ENCODE measurements at regions not wholly inside any gene's neighbourhood (a gene's known extent, or its start where the extent isn't known, plus 50 kb on each side); places are given as distances from the start of the nearest gene placed in this dataset.

- H3K27ac ChIP-seq: no peak overlapping the region
- TF ChIP-seq CTCF (IDR thresholded peaks at IDR 0.05): no peak
- H3K9me3 ChIP-seq: no peaks in the 10 kb centered on the region
- H3K27me3 ChIP-seq: no peaks in the 10 kb centered on the region
- H3K36me3 ChIP-seq: no peaks in the 10 kb centered on the region
- H3K4me3 ChIP-seq (ENCODE audit: low read depth in 1 of 2, low read length in 1 of 2): no peak overlapping the region
- no peaks in the 10 kb centered on the region for H3K4me1 ChIP-seq (ENCODE audit: control insufficient read depth in 1 of 2, insufficient read depth in 1 of 2, low read depth in 1 of 2, low read length in 1 of 2)
Observed at GRCh38 chr18:22048221-22048620, 121.2 kb upstream of the GATA6 start.

DNA sequence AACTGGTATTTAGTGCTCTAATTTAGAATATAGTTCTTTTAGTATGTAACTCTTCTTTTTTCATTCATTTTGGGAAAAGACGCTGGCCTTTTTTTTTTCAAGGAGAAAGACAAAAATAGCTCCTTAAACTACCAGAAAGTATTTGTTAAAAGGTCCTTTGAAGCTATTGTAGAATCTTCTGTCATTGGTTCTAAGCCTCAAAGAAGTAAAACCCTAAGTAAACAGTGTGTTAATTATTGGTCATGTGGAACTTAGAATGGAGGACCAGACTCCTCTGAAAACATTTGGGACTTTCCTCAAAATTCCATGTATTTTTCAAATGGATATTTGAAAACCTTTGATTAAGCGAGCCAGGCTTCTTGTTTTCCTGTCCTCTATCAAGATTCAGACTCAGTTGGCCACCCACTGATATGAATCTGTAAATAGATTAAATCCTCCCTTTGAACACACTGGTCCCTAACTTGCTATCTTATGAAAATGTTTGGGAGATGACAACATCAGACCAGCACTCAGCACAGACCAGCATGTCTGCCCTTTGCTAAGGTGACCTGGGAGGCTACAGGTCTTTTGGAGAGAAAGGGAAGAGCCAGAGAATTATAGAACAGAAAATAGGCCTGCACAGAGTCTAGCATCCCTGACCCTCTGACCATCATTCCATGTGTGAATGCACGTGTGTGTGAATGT lies 120.3 kb upstream of the GATA6 start:
- no peaks in the 10 kb centered on the region for H3K9me3 ChIP-seq
- no peak overlapping the region for H3K4me3 ChIP-seq (ENCODE audit: low read depth in 1 of 2, low read length in 1 of 2)
- no peak for TF ChIP-seq CTCF (IDR thresholded peaks at IDR 0.05)
- H3K36me3 ChIP-seq: no peaks in the 10 kb centered on the region
- no peaks in the 10 kb centered on the region for H3K27me3 ChIP-seq
- H3K27ac ChIP-seq: no peak overlapping the region
- H3K4me1 ChIP-seq (ENCODE audit: control insufficient read depth in 1 of 2, insufficient read depth in 1 of 2, low read depth in 1 of 2, low read length in 1 of 2): no peaks in the 10 kb centered on the region

DNA sequence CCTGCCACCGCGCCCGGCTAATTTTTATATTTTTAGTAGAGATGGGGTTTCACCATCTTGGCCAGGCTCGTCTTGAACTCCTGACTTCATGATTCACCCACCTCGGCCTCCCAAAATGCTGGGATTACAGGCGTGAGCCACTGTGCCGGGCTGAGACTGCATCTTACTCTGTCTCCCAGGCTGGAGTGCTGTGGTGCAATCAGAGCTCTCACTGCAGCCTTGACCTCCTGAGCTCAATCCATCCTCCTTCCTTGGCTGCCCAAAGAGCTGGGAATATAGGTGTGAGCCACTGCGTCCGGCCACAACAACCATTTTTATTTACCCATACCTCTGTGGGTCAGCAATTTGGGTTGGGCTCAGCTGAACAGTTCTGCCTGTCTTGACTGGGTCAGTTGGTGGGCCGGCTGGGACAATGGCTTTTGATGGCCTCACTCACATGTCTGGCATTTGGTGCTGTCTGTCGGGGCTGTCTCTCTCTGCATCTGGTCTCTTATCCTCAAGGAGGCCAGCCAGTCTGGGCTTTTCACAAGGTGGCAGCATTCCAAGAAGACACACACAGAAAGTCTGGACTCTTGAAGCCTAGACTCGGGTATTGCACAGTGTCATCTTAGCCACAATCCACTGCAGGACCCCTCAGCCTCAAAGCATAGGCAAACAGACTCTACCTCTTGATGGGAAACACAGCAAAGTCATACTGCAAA lies 116.8 kb upstream of the GATA6 start:
- Histone ChIP-seq H3K27ac (no peak overlapping the region), H3K27me3 (no peaks in the 10 kb centered on the region), H3K4me1 (ENCODE audit: control insufficient read depth in 1 of 2, insufficient read depth in 1 of 2, low read depth in 1 of 2, low read length in 1 of 2) (no peaks in the 10 kb centered on the region), H3K9me3 (no peaks in the 10 kb centered on the region), H3K4me3 (ENCODE audit: low read depth in 1 of 2, low read length in 1 of 2) (no peak overlapping the region), H3K36me3 (no peaks in the 10 kb centered on the region)
- TF ChIP-seq CTCF (IDR thresholded peaks at IDR 0.05): no peak

- H3K4me1 ChIP-seq (ENCODE audit: control insufficient read depth in 1 of 2, insufficient read depth in 1 of 2, low read depth in 1 of 2, low read length in 1 of 2): no peaks in the 10 kb centered on the region
- no peaks in the 10 kb centered on the region for H3K27me3 ChIP-seq
- H3K27ac ChIP-seq: no peak overlapping the region
- no peaks in the 10 kb centered on the region for H3K9me3 ChIP-seq
- TF ChIP-seq CTCF (IDR thresholded peaks at IDR 0.05): no peak
- no peak overlapping the region for H3K4me3 ChIP-seq (ENCODE audit: low read depth in 1 of 2, low read length in 1 of 2)
- no peaks in the 10 kb centered on the region for H3K36me3 ChIP-seq
Observed at GRCh38 chr18:22055466-22056238, 113.7 kb upstream of the GATA6 start.

GRCh38 chr18:22056950-22057349 lies 112.4 kb upstream of the GATA6 start:
- H3K9me3 ChIP-seq: no peaks in the 10 kb centered on the region
- H3K36me3 ChIP-seq: no peaks in the 10 kb centered on the region
- H3K4me3 ChIP-seq (ENCODE audit: low read depth in 1 of 2, low read length in 1 of 2): no peak overlapping the region
- H3K27me3 ChIP-seq: no peaks in the 10 kb centered on the region
- no peak overlapping the region for H3K27ac ChIP-seq
- TF ChIP-seq CTCF (IDR thresholded peaks at IDR 0.05): no peak
- no peaks in the 10 kb centered on the region for H3K4me1 ChIP-seq (ENCODE audit: control insufficient read depth in 1 of 2, insufficient read depth in 1 of 2, low read depth in 1 of 2, low read length in 1 of 2)
